Gastroesophageal sphincter (tissue), 4 donors: ENCODE measurements at regions not wholly inside any gene's neighbourhood (a gene's known extent, or its start where the extent isn't known, plus 50 kb on each side); places are given as distances from the start of the nearest gene placed in this dataset.

ENCODE experiments used
- ATAC-seq: fragments of 150-250 bp; one replicate; pipeline ENCODE4 v1.9.1; 2016; ENCODE audit warnings: mild to moderate bottlenecking, moderate library complexity
- H3K27ac ChIP-seq, 4 donors: fragments of 200-600 bp; sonication (generic) in 3 of 4; 1 replicate in 3 of 4; 2 replicates in 1 of 4; pipeline ENCODE4 v1.5.1; 2016 to 2019
- H3K27me3 ChIP-seq: fragments of 200-600 bp; sonication (generic); one replicate; pipeline ENCODE4 v1.5.1; 2019
- H3K36me3 ChIP-seq, 2 donors: fragments of 200-600 bp; sonication (generic); one replicate each; pipeline ENCODE4 v1.5.1; 2019; ENCODE audit warnings: control low read depth in 1 of 2
- H3K4me1 ChIP-seq, 3 donors: fragments of 200-600 bp; sonication (generic); 1 replicate in 2 of 3; 2 replicates in 1 of 3; pipeline ENCODE4 v1.5.1; 2016 to 2019; ENCODE audit warnings: control low read depth in 2 of 3
- H3K4me3 ChIP-seq, 2 donors: fragments of 200-600 bp; sonication (generic); one replicate each; pipeline ENCODE4 v1.5.1; 2019; ENCODE audit warnings: mild to moderate bottlenecking in 1 of 2, moderate library complexity in 1 of 2
- H3K9me3 ChIP-seq, 3 donors: fragments of 200-600 bp; sonication (generic); one replicate each; pipeline ENCODE4 v1.5.1; 2017 to 2019; ENCODE audit warnings: control low read depth in 2 of 3
- EP300 ChIP-seq: sonication (generic); formaldehyde crosslinking; IDR thresholded peaks from one replicate; pipeline ENCODE4 v1.6.1; 2017; ENCODE audit warnings: antibody characterized with exemption, mild to moderate bottlenecking
- POLR2A ChIP-seq, 2 donors: fragments of 450-650 bp; IDR thresholded peaks; one replicate each; pipeline ENCODE4 v1.6.1; 2017; ENCODE audit warnings: antibody characterized with exemption in 2 of 2, mild to moderate bottlenecking in 2 of 2, moderate library complexity in 1 of 2
- POLR2AphosphoS5 ChIP-seq: sonication (generic); formaldehyde crosslinking; IDR thresholded peaks from one replicate; pipeline ENCODE4 v1.6.1; 2017; ENCODE audit warnings: antibody characterized with exemption
- WGBS, 2 donors: methylation state at CpG; one replicate each; pipeline ENCODE4 v1.1.5; 2018; ENCODE audit warnings: low coverage in 1 of 2; 5-methylcytosine and 5-hydroxymethylcytosine counted together
- TF ChIP-seq, protein P1 (sequence below), 4 experiments: fragments of 200-600 bp in 2 of 4; fragments of 450-650 bp in 2 of 4; sonication (generic) in 1 of 4; IDR thresholded peaks; one replicate each; pipeline ENCODE4 v1.5.1; 2017 to 2019; ENCODE audit warnings: antibody characterized with exemption in 4 of 4, mild to moderate bottlenecking in 2 of 4, moderate library complexity in 2 of 4

DNA sequence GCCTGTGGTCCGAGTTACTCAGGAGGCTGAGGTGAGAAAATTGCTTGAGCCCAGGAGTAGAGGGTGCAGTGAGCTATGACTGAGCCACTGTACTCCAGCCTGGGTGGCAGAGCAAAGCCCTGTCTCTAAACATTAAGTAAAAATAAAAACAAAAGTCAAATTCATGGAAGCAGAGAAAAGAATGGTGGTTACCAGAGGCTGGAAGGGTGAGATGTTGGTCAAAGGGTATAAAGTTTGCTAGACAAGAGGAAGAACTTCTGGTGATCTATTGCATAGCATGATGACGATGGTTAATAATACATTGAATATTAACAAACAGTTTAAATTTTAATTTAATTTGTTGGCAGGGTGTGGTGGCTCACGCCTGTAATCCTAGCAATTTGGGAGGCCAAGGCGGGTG is 68.1 kb downstream of the CRPPA start:
- Histone ChIP-seq H3K4me1 (no peaks in the 10 kb centered on the region), H3K36me3 (no peaks in the 10 kb centered on the region), H3K9me3 (peaks cover 0 to 13% (median 0%) of the 10 kb centered on the region in 3 donors), H3K27me3 (no peaks in the 10 kb centered on the region), H3K27ac (no peak overlapping the region), H3K4me3 (no peak overlapping the region)
- ATAC-seq: no peak
- TF ChIP-seq POLR2A (IDR thresholded peaks at IDR 0.05): no peak
- no peak for TF ChIP-seq EP300
- TF ChIP-seq POLR2AphosphoS5: no peak
- TF ChIP-seq, protein P1, sequence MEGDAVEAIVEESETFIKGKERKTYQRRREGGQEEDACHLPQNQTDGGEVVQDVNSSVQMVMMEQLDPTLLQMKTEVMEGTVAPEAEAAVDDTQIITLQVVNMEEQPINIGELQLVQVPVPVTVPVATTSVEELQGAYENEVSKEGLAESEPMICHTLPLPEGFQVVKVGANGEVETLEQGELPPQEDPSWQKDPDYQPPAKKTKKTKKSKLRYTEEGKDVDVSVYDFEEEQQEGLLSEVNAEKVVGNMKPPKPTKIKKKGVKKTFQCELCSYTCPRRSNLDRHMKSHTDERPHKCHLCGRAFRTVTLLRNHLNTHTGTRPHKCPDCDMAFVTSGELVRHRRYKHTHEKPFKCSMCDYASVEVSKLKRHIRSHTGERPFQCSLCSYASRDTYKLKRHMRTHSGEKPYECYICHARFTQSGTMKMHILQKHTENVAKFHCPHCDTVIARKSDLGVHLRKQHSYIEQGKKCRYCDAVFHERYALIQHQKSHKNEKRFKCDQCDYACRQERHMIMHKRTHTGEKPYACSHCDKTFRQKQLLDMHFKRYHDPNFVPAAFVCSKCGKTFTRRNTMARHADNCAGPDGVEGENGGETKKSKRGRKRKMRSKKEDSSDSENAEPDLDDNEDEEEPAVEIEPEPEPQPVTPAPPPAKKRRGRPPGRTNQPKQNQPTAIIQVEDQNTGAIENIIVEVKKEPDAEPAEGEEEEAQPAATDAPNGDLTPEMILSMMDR (IDR thresholded peaks at IDR 0.05): no peak
- 67 to 80% methylated on average over 1 to 4 of the region's 4 CpGs for WGBS, 2 donors

DNA sequence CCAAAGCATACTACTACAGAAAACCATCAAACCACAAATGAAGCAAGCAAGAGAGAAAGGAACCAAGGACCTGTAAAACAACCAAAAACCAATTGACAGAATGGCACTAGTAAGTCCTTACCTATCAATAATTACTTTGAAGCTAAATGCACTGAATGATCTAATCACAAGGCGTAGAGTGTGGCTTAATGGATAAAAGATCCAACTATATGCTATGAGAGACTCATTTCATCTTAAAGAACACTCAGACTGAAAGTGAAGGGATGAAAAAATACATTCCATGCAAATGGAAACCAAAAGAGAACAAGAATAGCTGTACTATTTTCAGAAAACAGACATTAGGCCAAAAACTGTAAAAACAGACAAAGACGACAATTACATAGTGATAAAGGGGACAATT is 70.7 kb downstream of the CRPPA start:
- TF ChIP-seq POLR2A (IDR thresholded peaks at IDR 0.05): no peak
- TF ChIP-seq, protein P1 (IDR thresholded peaks at IDR 0.05): no peak
- TF ChIP-seq EP300: no peak
- no peak for TF ChIP-seq POLR2AphosphoS5
- 96 to 100% methylated on average over 2 of the region's 2 CpGs for WGBS, 2 donors
- Histone ChIP-seq H3K4me3 (no peak overlapping the region), H3K9me3 (peaks cover 0 to 13% (median 0%) of the 10 kb centered on the region in 3 donors), H3K27ac (no peak overlapping the region), H3K4me1 (no peaks in the 10 kb centered on the region), H3K27me3 (no peaks in the 10 kb centered on the region), H3K36me3 (no peaks in the 10 kb centered on the region)
- no peak for ATAC-seq

DNA sequence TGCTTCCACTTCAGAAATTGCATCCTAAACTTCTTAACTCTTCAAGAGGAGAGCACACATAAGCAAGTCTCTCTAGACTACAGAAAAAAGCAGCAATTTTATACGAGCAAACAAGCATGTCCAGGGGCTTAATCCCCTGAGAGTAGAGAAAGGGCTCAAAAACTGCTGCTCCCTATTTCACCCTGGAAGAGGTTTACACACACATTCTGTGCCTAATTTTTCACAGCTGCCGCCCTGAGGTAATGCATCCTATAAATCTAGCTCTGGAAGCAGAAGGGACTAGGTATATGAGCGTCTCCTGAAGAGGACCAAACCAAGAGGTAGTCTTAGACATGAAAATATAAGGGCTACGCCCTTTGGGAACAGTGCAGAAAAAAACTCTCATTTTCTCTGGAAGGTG is 73.1 kb downstream of the CRPPA start:
- H3K27ac ChIP-seq: no peak overlapping the region
- no peak overlapping the region for H3K4me3 ChIP-seq
- no peak for ATAC-seq
- no peaks in the 10 kb centered on the region for H3K27me3 ChIP-seq
- no peaks in the 10 kb centered on the region for H3K4me1 ChIP-seq
- peaks cover 0 to 21% (median 0%) of the 10 kb centered on the region in 3 donors for H3K9me3 ChIP-seq
- WGBS, 2 donors: 83 to 93% methylated on average over 4 of the region's 4 CpGs
- H3K36me3 ChIP-seq: no peaks in the 10 kb centered on the region
- no peak for TF ChIP-seq POLR2AphosphoS5
- no peak for TF ChIP-seq EP300
- TF ChIP-seq POLR2A (IDR thresholded peaks at IDR 0.05): no peak
- TF ChIP-seq, protein P1 (IDR thresholded peaks at IDR 0.05): no peak

DNA sequence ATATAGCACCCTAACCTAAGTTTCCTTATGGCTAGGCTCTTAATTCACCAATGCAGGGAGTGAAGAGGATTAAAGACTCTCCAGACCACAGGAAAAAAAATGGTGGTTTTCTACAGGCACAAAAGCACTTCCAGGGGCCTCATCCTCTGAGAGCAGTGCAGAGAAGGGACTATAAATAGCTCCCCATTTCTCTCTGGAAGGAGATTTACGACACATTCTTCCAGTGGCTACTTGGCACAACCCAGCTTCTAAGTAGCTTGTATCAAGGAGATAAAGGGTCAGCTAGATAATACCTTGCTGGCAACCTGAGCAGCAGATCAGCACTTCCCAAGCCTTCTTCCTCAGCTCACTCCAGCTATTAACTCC is 73.5 kb downstream of the CRPPA start:
- H3K36me3 ChIP-seq: no peaks in the 10 kb centered on the region
- H3K27me3 ChIP-seq: no peaks in the 10 kb centered on the region
- H3K9me3 ChIP-seq: peaks cover 0 to 21% (median 0%) of the 10 kb centered on the region in 3 donors
- 33 to 43% methylated on average over 1 of the region's 1 CpG for WGBS, 2 donors
- TF ChIP-seq EP300 (no peak), POLR2AphosphoS5 (no peak), POLR2A (IDR thresholded peaks at IDR 0.05) (no peak)
- TF ChIP-seq, protein P1 (IDR thresholded peaks at IDR 0.05): no peak
- no peak for ATAC-seq
- H3K4me1 ChIP-seq: no peaks in the 10 kb centered on the region
- H3K27ac ChIP-seq: no peak overlapping the region
- H3K4me3 ChIP-seq: no peak overlapping the region

DNA sequence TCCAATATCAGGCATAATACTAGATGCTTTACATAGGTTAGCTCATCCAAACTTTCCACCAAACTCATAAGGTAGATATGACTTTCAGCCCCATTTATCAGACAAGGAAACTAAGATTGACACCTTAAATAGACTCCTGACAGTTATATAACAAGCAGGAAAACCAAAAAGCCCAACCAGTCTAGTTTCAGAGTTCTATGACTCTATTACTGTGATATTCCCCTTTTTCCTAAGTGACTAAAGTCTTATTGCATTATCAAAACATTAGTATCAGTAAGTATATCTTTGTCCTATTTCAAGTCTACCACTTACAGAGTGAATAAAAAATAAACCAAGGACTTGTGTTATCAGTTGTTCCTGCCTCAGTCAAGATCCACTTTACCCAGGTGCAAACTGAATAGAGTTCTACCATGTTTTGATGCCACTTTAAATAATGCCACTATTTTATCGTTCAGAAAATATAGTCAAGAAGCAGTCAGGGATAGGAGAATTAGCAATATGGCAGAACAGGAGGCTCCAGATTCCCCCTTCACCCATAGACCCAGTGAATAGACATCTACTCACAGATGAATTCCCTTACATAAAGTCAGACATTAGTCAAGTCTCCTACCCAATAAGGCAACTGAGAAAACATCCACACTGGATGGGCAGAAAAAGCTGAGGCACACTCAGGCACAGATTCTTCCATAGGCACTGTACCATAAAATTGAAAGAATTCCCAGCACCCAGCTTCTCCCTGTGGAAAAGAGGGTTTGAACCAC is 74.1 kb downstream of the CRPPA start:
- 90 to 100% methylated on average over 1 of the region's 1 CpG for WGBS, 2 donors
- no peak overlapping the region for H3K4me3 ChIP-seq
- ATAC-seq: no peak
- H3K27me3 ChIP-seq: no peaks in the 10 kb centered on the region
- H3K9me3 ChIP-seq: peaks cover 0 to 21% (median 0%) of the 10 kb centered on the region in 3 donors
- H3K36me3 ChIP-seq: no peaks in the 10 kb centered on the region
- no peak for TF ChIP-seq POLR2A (IDR thresholded peaks at IDR 0.05)
- H3K27ac ChIP-seq: no peak overlapping the region
- H3K4me1 ChIP-seq: no peaks in the 10 kb centered on the region
